ENCODE measurements at regions not wholly inside any gene's neighbourhood (a gene's known extent, or its start where the extent isn't known, plus 50 kb on each side); places are given as distances from the start of the nearest gene placed in this dataset.

GRCh38 chr2:155730804-155731203 is 601.7 kb downstream of the NR4A2 start:
- Histone ChIP-seq H4K5ac (ENCODE audit: insufficient read length, low read depth, low read length) (no peak overlapping the region), H3K14ac (ENCODE audit: insufficient read length) (no peak overlapping the region), H2AK5ac (ENCODE audit: low read depth, low read length) (no peak overlapping the region), H3K56ac (replicated peaks; ENCODE audit: insufficient read length, low read depth, low read length) (no peak overlapping the region), H3K9me3 (ENCODE audit: insufficient read depth in 2 of 2, low read depth in 1 of 2, low read length in 1 of 2) (no peaks in the 10 kb centered on the region), H3K27me3 (replicated peaks in 1 of 4; ENCODE audit: control insufficient read depth in 3 of 4, extremely low read depth in 1 of 4, insufficient read depth in 3 of 4, low read length in 3 of 4) (no peaks in the 10 kb centered on the region), H2BK120ac (replicated peaks; ENCODE audit: low read depth, low read length) (no peak overlapping the region), H3K4ac (replicated peaks; ENCODE audit: insufficient read length, low read depth, low read length) (no peak overlapping the region), H2AFZ (ENCODE audit: low read length) (no peak overlapping the region), H3K18ac (ENCODE audit: extremely low read depth, low read length) (no peak overlapping the region), H4K8ac (ENCODE audit: extremely low read depth, insufficient read depth, low read length) (no peak overlapping the region), H3K79me1 (ENCODE audit: low read depth, low read length) (no peaks in the 10 kb centered on the region), H2BK5ac (ENCODE audit: low read depth, low read length) (no peak overlapping the region), H3K23ac (ENCODE audit: insufficient read length) (no peak overlapping the region), H3K4me3 (ENCODE audit: extremely low read depth in 1 of 4, insufficient read depth in 2 of 4, low read depth in 3 of 4, low read length in 4 of 4) (no peak overlapping the region), H3K27ac (ENCODE audit: low read depth, low read length) (no peak overlapping the region), H3K23me2 (ENCODE audit: low read depth, low read length) (0 out of 2 replicates have a peak, but pooled peaks cover 3% of the 10 kb centered on the region), H3K36me3 (ENCODE audit: control insufficient read depth in 2 of 4, insufficient read depth in 4 of 4, low read length in 3 of 4) (no peaks in the 10 kb centered on the region), H3K79me2 (ENCODE audit: control insufficient read depth in 1 of 2, insufficient read depth in 2 of 2, low read length in 2 of 2) (no peaks in the 10 kb centered on the region), H2BK20ac (ENCODE audit: low read length) (no peak overlapping the region), H2BK12ac (ENCODE audit: low read depth, low read length) (no peak overlapping the region), H4K20me1 (replicated peaks in 1 of 2; ENCODE audit: control insufficient read depth in 1 of 2, insufficient read depth in 2 of 2, low read length in 2 of 2) (no peaks in the 10 kb centered on the region), H3K4me2 (ENCODE audit: insufficient read depth in 1 of 2, low read depth in 2 of 2, low read length in 2 of 2) (no peak overlapping the region), H4K91ac (replicated peaks; ENCODE audit: insufficient read length, low read length) (no peak overlapping the region), H3K4me1 (replicated peaks in 1 of 4; ENCODE audit: control insufficient read depth in 3 of 4, insufficient read depth in 4 of 4, low read length in 3 of 4) (peaks cover 0 to 18% (median 13%) of the 10 kb centered on the region in 4 experiments; a peak in 6 of 7 replicates), H3K9ac (replicated peaks in 1 of 4; ENCODE audit: extremely low read depth in 1 of 4, low read depth in 3 of 4, low read length in 3 of 4) (no peak overlapping the region), H2BK15ac (ENCODE audit: low read length) (no peak overlapping the region)
- ChIA-PET CTCF (ENCODE audit: partially characterized antibody) (no interaction called here), POLR2A (ENCODE audit: partially characterized antibody) (no interaction called here)
- FAIRE-seq (no peak), DNase-seq (ENCODE audit: low read depth in 1 of 2, low spot score in 2 of 2) (no peak)
- WGBS, 2 experiments (ENCODE audit: extremely low coverage in 1 of 2, insufficient coverage in 1 of 2, insufficient read length in 1 of 2, insufficient replicate concordance in 2 of 2, low coverage in 1 of 2, low lambda C conversion rate in 2 of 2, missing lambda C conversion rate in 1 of 2) = 84% methylated on average over 5 of the region's 5 CpGs; no CpG with 5 or more reads in 1 of the 2 experiments
- TF ChIP-seq BACH1 (IDR thresholded peaks at IDR 0.05; ENCODE audit: low read length) = no peak
- no peak for TF ChIP-seq RBBP5 (IDR thresholded peaks at IDR 0.05; ENCODE audit: borderline replicate concordance, low read depth, low read length)
- TF ChIP-seq RNF2 (IDR thresholded peaks at IDR 0.05; ENCODE audit: borderline replicate concordance, low read depth, low read length, missing control alignments, poor library complexity, severe bottlenecking) = no peak
- no peak for TF ChIP-seq JUND (IDR thresholded peaks at IDR 0.05; ENCODE audit: low read length)
- TF ChIP-seq GABPA (IDR thresholded peaks at IDR 0.05; ENCODE audit: borderline replicate concordance, insufficient read depth, low read length) = no peak
- TF ChIP-seq TAF1 (IDR thresholded peaks at IDR 0.05; ENCODE audit: low read depth, low read length) = no peak
- no peak for TF ChIP-seq SIX5 (IDR thresholded peaks at IDR 0.05; ENCODE audit: low read depth, low read length)
- no peak for TF ChIP-seq CHD2 (IDR thresholded peaks at IDR 0.05; ENCODE audit: low read length)
- TF ChIP-seq NRF1 (IDR thresholded peaks at IDR 0.05; ENCODE audit: low read depth, low read length) = no peak
- TF ChIP-seq TEAD4 (IDR thresholded peaks at IDR 0.05; ENCODE audit: low read depth, low read length) = no peak
- TF ChIP-seq POLR2A (IDR thresholded peaks at IDR 0.05; ENCODE audit: control extremely low read depth in 1 of 2, low read depth in 2 of 2, low read length in 2 of 2) = no peak
- no peak for TF ChIP-seq SP1 (IDR thresholded peaks at IDR 0.05; ENCODE audit: low read depth, low read length)
- TF ChIP-seq SAP30 (IDR thresholded peaks at IDR 0.05; ENCODE audit: insufficient read depth, insufficient replicate concordance, low read length) = no peak
- no peak for TF ChIP-seq KDM4A (IDR thresholded peaks at IDR 0.05; ENCODE audit: low read depth, low read length, severe bottlenecking)
- TF ChIP-seq BCL11A (IDR thresholded peaks at IDR 0.05; ENCODE audit: low read depth in 2 of 2, low read length in 2 of 2) = no peak
- TF ChIP-seq SP4 (IDR thresholded peaks at IDR 0.05; ENCODE audit: low read length) = no peak

Measured in H1 (cell line).